Upper lobe of left lung (tissue), 4 donors: ENCODE measurements at regions not wholly inside any gene's neighbourhood (a gene's known extent, or its start where the extent isn't known, plus 50 kb on each side); places are given as distances from the start of the nearest gene placed in this dataset.

Experiments
- CTCF ChIP-seq, 6 experiments: fragments of 450-650 bp in 4 of 6; fragments of 200-600 bp in 2 of 6; sonication (generic) in 2 of 6; IDR thresholded peaks; one replicate each; pipeline ENCODE4 v1.5.1; 2016 to 2019; ENCODE audit warnings: antibody characterized with exemption in 6 of 6
- EP300 ChIP-seq, 4 donors: sonication (generic); formaldehyde crosslinking; IDR thresholded peaks; one replicate each; pipeline ENCODE4 v1.5.1; 2017; ENCODE audit warnings: antibody characterized with exemption in 4 of 4, control low read depth in 2 of 4
- POLR2A ChIP-seq, 4 donors: fragments of 450-650 bp; IDR thresholded peaks; one replicate each; pipeline ENCODE4 v1.5.1; 2016 to 2017; ENCODE audit warnings: antibody characterized with exemption in 4 of 4, mild to moderate bottlenecking in 2 of 4

- TF ChIP-seq CTCF (IDR thresholded peaks at IDR 0.05): peak in 5 of 6 experiments; percentile 52 to 63 (median 58)
- no peak for TF ChIP-seq EP300 (IDR thresholded peaks at IDR 0.05)
- TF ChIP-seq POLR2A (IDR thresholded peaks at IDR 0.05): no peak
Measured at GRCh38 chr5:62779010-62779422, 200.4 kb downstream of the LRRC70 start.
